H1 (cell line): ENCODE measurements at regions not wholly inside any gene's neighbourhood (a gene's known extent, or its start where the extent isn't known, plus 50 kb on each side); places are given as distances from the start of the nearest gene placed in this dataset.

Experiments used
- CTCF ChIA-PET: fragments of 300-600 bp; sonication (Branson Sonifier 250); formaldehyde crosslinking; loops from one replicate; lab custom pipeline; 2021; ENCODE audit not compliant: partially characterized antibody; lab: Charles Lee
- POLR2A ChIA-PET: fragments of 300-600 bp; sonication (Branson Sonifier 250); formaldehyde crosslinking; loops from one replicate; lab custom pipeline; 2021; ENCODE audit warnings: inconsistent platforms; ENCODE audit not compliant: partially characterized antibody; lab: Charles Lee
- DNase-seq, 2 experiments: peaks; one replicate each; pipeline versions ENCODE4 v3.0.0 to v3.0.0-alpha.2; 2010 to 2022; ENCODE audit warnings: low spot score in 2 of 2, low read depth in 1 of 2, mixed read lengths in 1 of 2
- FAIRE-seq: peaks from 2 replicates; lab custom pipeline; 2011; peaks lifted over from hg19 to GRCh38; lab: Jason Lieb, UNC
- H2AFZ ChIP-seq: 2 replicates; pipeline ENCODE4 v1.8.1; 2012; ENCODE audit warnings: low read length, inconsistent platforms
- H2AK5ac ChIP-seq: 2 replicates; pipeline ENCODE4 v1.6.1; 2013; ENCODE audit warnings: low read depth, low read length
- H2BK120ac ChIP-seq: replicated peaks from 2 replicates; pipeline ENCODE3; 2013; ENCODE audit warnings: low read depth, low read length, inconsistent platforms
- H2BK12ac ChIP-seq: 2 replicates; pipeline ENCODE4 v1.6.1; 2013; ENCODE audit warnings: low read depth, low read length
- H2BK15ac ChIP-seq: 2 replicates; pipeline ENCODE4 v1.6.1; 2013; ENCODE audit warnings: low read length
- H2BK20ac ChIP-seq: 2 replicates; pipeline ENCODE4 v1.6.1; 2013; ENCODE audit warnings: low read length
- H2BK5ac ChIP-seq: 2 replicates; pipeline ENCODE4 v1.6.1; 2013; ENCODE audit warnings: low read depth, low read length
- H3K14ac ChIP-seq: 2 replicates; pipeline ENCODE4 v1.6.1; 2013; ENCODE audit warnings: inconsistent platforms; ENCODE audit not compliant: insufficient read length
- H3K18ac ChIP-seq: 2 replicates; pipeline ENCODE4 v1.6.1; 2013; ENCODE audit warnings: low read length; ENCODE audit errors: extremely low read depth
- H3K23ac ChIP-seq: 2 replicates; pipeline ENCODE4 v1.6.1; 2013; ENCODE audit warnings: inconsistent platforms; ENCODE audit not compliant: insufficient read length
- H3K23me2 ChIP-seq: 2 replicates; pipeline ENCODE4 v1.6.1; 2013; ENCODE audit warnings: low read depth, low read length
- H3K27ac ChIP-seq: 2 replicates; pipeline ENCODE4 v1.6.1; 2011; ENCODE audit warnings: low read depth, low read length, inconsistent platforms
- H3K27me3 ChIP-seq, 4 experiments: replicated peaks in 1 of 4; 1 replicate in 1 of 4; 2 replicates in 3 of 4; pipeline versions ENCODE4 v1.6.1 to v1.8.1; 2011 to 2013; ENCODE audit warnings: low read length in 3 of 4, mild to moderate bottlenecking in 3 of 4, inconsistent platforms in 2 of 4, mixed read lengths in 2 of 4, moderate library complexity in 1 of 4; ENCODE audit not compliant: control insufficient read depth in 3 of 4, insufficient read depth in 3 of 4; ENCODE audit errors: extremely low read depth in 1 of 4
- H3K36me3 ChIP-seq, 4 experiments: 2 replicates each; pipeline versions ENCODE4 v1.6.1 to v1.8.1; 2011 to 2013; ENCODE audit warnings: mild to moderate bottlenecking in 4 of 4, low read length in 3 of 4, moderate library complexity in 2 of 4, control low read depth in 1 of 4, inconsistent platforms in 1 of 4; ENCODE audit not compliant: insufficient read depth in 4 of 4, control insufficient read depth in 2 of 4
- H3K4ac ChIP-seq: replicated peaks from 2 replicates; pipeline ENCODE3; 2013; ENCODE audit warnings: low read length, low read depth, mixed read lengths, inconsistent platforms; ENCODE audit not compliant: insufficient read length
- H3K4me1 ChIP-seq, 4 experiments: replicated peaks in 1 of 4; 1 replicate in 1 of 4; 2 replicates in 3 of 4; pipeline versions ENCODE4 v1.6.1 to v1.8.1; 2011 to 2013; ENCODE audit warnings: low read length in 3 of 4, inconsistent platforms in 2 of 4, mixed read lengths in 1 of 4; ENCODE audit not compliant: insufficient read depth in 4 of 4, control insufficient read depth in 3 of 4
- H3K4me2 ChIP-seq, 2 experiments: 2 replicates each; pipeline versions ENCODE4 v1.6.1 to v1.8.1; 2011 to 2013; ENCODE audit warnings: low read depth in 2 of 2, low read length in 2 of 2, control low read depth in 1 of 2, inconsistent platforms in 1 of 2, mild to moderate bottlenecking in 1 of 2; ENCODE audit not compliant: insufficient read depth in 1 of 2
- H3K4me3 ChIP-seq, 4 experiments: fragments of 200-600, 300-600 bp in 1 of 4; sonication (generic), shearing (Covaris generic), sonication (Bioruptor Twin) in 1 of 4; 2 replicates each; pipeline versions ENCODE4 v1.5.1 to v1.8.1; 2011 to 2016; ENCODE audit warnings: low read length in 4 of 4, low read depth in 3 of 4, control low read depth in 2 of 4, inconsistent platforms in 2 of 4, mild to moderate bottlenecking in 2 of 4, mixed read lengths in 1 of 4, moderate library complexity in 1 of 4; ENCODE audit not compliant: insufficient read depth in 2 of 4; ENCODE audit errors: extremely low read depth in 1 of 4
- H3K56ac ChIP-seq: replicated peaks from 2 replicates; pipeline ENCODE3; 2013; ENCODE audit warnings: low read depth, mild to moderate bottlenecking, mixed read lengths, low read length, inconsistent platforms; ENCODE audit not compliant: insufficient read length
- H3K79me1 ChIP-seq: 2 replicates; pipeline ENCODE4 v1.6.1; 2013; ENCODE audit warnings: low read depth, low read length, control low read depth
- H3K79me2 ChIP-seq, 2 experiments: 2 replicates each; pipeline versions ENCODE4 v1.6.1 to v1.8.1; 2012 to 2013; ENCODE audit warnings: low read length in 2 of 2, mild to moderate bottlenecking in 2 of 2, inconsistent platforms in 1 of 2; ENCODE audit not compliant: insufficient read depth in 2 of 2, control insufficient read depth in 1 of 2
- H3K9ac ChIP-seq, 4 experiments: replicated peaks in 1 of 4; 1 replicate in 1 of 4; 2 replicates in 3 of 4; pipeline versions ENCODE4 v1.6.1 to v1.8.1; 2011 to 2013; ENCODE audit warnings: low read depth in 3 of 4, low read length in 3 of 4, control low read depth in 2 of 4, mild to moderate bottlenecking in 2 of 4, moderate library complexity in 2 of 4, inconsistent platforms in 1 of 4; ENCODE audit errors: extremely low read depth in 1 of 4
- H3K9me3 ChIP-seq, 2 experiments: 2 replicates each; pipeline versions ENCODE4 v1.6.1 to v1.8.1; 2012 to 2013; ENCODE audit warnings: mild to moderate bottlenecking in 2 of 2, moderate library complexity in 2 of 2, control low read depth in 1 of 2, inconsistent platforms in 1 of 2, low read depth in 1 of 2, low read length in 1 of 2, mixed read lengths in 1 of 2; ENCODE audit not compliant: insufficient read depth in 2 of 2
- H4K20me1 ChIP-seq, 2 experiments: replicated peaks in 1 of 2; 2 replicates each; pipeline versions ENCODE3 to v1.8.1; 2011 to 2013; ENCODE audit warnings: inconsistent platforms in 2 of 2, low read length in 2 of 2, mild to moderate bottlenecking in 1 of 2; ENCODE audit not compliant: insufficient read depth in 2 of 2, control insufficient read depth in 1 of 2
- H4K5ac ChIP-seq: 2 replicates; pipeline ENCODE4 v1.6.1; 2013; ENCODE audit warnings: low read length, low read depth, mixed read lengths, inconsistent platforms; ENCODE audit not compliant: insufficient read length
- H4K8ac ChIP-seq: 2 replicates; pipeline ENCODE4 v1.8.0; 2013; ENCODE audit warnings: mild to moderate bottlenecking, moderate library complexity, low read length, inconsistent platforms; ENCODE audit not compliant: insufficient read depth; ENCODE audit errors: extremely low read depth
- H4K91ac ChIP-seq: replicated peaks from 2 replicates; pipeline ENCODE3; 2013; ENCODE audit warnings: low read length, mixed read lengths, inconsistent platforms; ENCODE audit not compliant: insufficient read length
- BRCA1 ChIP-seq: IDR thresholded peaks from 2 replicates; pipeline ENCODE4 v1.6.1; 2012; ENCODE audit warnings: low read depth, low read length, improper control_type of control experiment
- CEBPB ChIP-seq: IDR thresholded peaks from 2 replicates; pipeline ENCODE4 v1.6.1; 2012; ENCODE audit warnings: low read depth, low read length
- EGR1 ChIP-seq: IDR thresholded peaks from 2 replicates; pipeline ENCODE4 v1.6.1; 2011; ENCODE audit warnings: low read depth, low read length, borderline replicate concordance
- GTF2F1 ChIP-seq: IDR thresholded peaks from 2 replicates; pipeline ENCODE4 v1.6.1; 2012; ENCODE audit warnings: low read depth, low read length, improper control_type of control experiment, borderline replicate concordance
- HDAC2 ChIP-seq, 2 experiments: fragments of 300-600 bp in 1 of 2; sonication (generic) in 1 of 2; IDR thresholded peaks; 2 replicates each; pipeline ENCODE4 v1.6.1; 2011 to 2012; ENCODE audit warnings: low read depth in 2 of 2, low read length in 2 of 2, mild to moderate bottlenecking in 2 of 2, moderate library complexity in 2 of 2, borderline replicate concordance in 1 of 2, inconsistent platforms in 1 of 2
- KDM1A ChIP-seq: fragments of 200-600, 300-600 bp; sonication (generic); IDR thresholded peaks from 2 replicates; pipeline ENCODE4 v1.7.1; 2016; ENCODE audit warnings: mild to moderate bottlenecking, low read length, borderline replicate concordance
- KDM5A ChIP-seq: fragments of 200-600 bp; IDR thresholded peaks from 2 replicates; pipeline ENCODE4 v1.7.1; 2012; ENCODE audit warnings: mild to moderate bottlenecking, low read length, inconsistent platforms, mixed read lengths
- MAX ChIP-seq: IDR thresholded peaks from 2 replicates; pipeline ENCODE4 v1.6.1; 2012; ENCODE audit warnings: inconsistent platforms
- SIRT6 ChIP-seq: IDR thresholded peaks from one replicate; pipeline ENCODE4 v1.7.1; 2012; ENCODE audit warnings: low read length, inconsistent platforms
- SUZ12 ChIP-seq: fragments of 200-600 bp; sonication (generic); IDR thresholded peaks from 2 replicates; pipeline ENCODE4 v1.6.1; 2012; ENCODE audit warnings: mild to moderate bottlenecking, inconsistent platforms, low read length, moderate library complexity, mixed read lengths
- TEAD4 ChIP-seq: IDR thresholded peaks from 2 replicates; pipeline ENCODE4 v1.6.1; 2012; ENCODE audit warnings: low read depth, low read length, inconsistent platforms, mixed read lengths
- USF2 ChIP-seq: IDR thresholded peaks from 2 replicates; pipeline ENCODE4 v1.6.1; 2011; ENCODE audit warnings: low read length, improper control_type of control experiment
- YY1 ChIP-seq: IDR thresholded peaks from 2 replicates; pipeline ENCODE4 v1.6.1; 2011; ENCODE audit warnings: low read depth, mild to moderate bottlenecking, low read length
- WGBS, 2 experiments: shearing (Covaris generic) in 1 of 2; methylation state at CpG; one replicate each; pipeline versions ENCODE4 v1.1.6 to v1.1.7; 2013 to 2015; ENCODE audit warnings: low lambda C conversion rate in 2 of 2, mixed read lengths in 2 of 2, inconsistent platforms in 1 of 2, low coverage in 1 of 2, missing lambda C conversion rate in 1 of 2; ENCODE audit not compliant: insufficient replicate concordance in 2 of 2, insufficient coverage in 1 of 2, insufficient read length in 1 of 2; ENCODE audit errors: extremely low coverage in 1 of 2, missing lambda C conversion rate in 1 of 2; 5-methylcytosine and 5-hydroxymethylcytosine counted together

GRCh38 chr14:86613786-86614185, 1083.8 kb downstream of the FLRT2 start:
- DNase-seq (no peak), FAIRE-seq (no peak)
- no peak overlapping the region for H2AK5ac ChIP-seq
- no peaks in the 10 kb centered on the region for H3K79me2 ChIP-seq
- no peak overlapping the region for H3K4ac ChIP-seq
- TF ChIP-seq CEBPB (no peak), HDAC2 (IDR thresholded peaks at IDR 0.05; ENCODE audit: borderline replicate concordance in 1 of 2, low read depth in 2 of 2, low read length in 2 of 2) (no peak), YY1 (no peak), SUZ12 (no peak), EGR1 (no peak), USF2 (no peak), MAX (no peak), TEAD4 (no peak), KDM1A (no peak), KDM5A (no peak), GTF2F1 (no peak), BRCA1 (no peak), SIRT6 (no peak)
- WGBS, 2 experiments, result 89% methylated on average over 1 of the region's 1 CpG; no CpG with 5 or more reads in 1 of the 2 experiments
- no peak overlapping the region for H3K27ac ChIP-seq
- H3K4me3 ChIP-seq, result no peak overlapping the region
- H3K56ac ChIP-seq, result no peak overlapping the region
- no peak overlapping the region for H3K9ac ChIP-seq
- H3K36me3 ChIP-seq, result no peaks in the 10 kb centered on the region
- H3K23ac ChIP-seq, result no peak overlapping the region
- H3K4me1 ChIP-seq, result no peaks in the 10 kb centered on the region
- no peak overlapping the region for H4K5ac ChIP-seq
- H4K91ac ChIP-seq, result no peak overlapping the region
- POLR2A ChIA-PET, result no interaction called here
- H2BK20ac ChIP-seq, result no peak overlapping the region
- H3K14ac ChIP-seq, result no peak overlapping the region
- no peak overlapping the region for H2BK12ac ChIP-seq
- H2BK120ac ChIP-seq, result no peak overlapping the region
- no peak overlapping the region for H3K4me2 ChIP-seq
- no peaks in the 10 kb centered on the region for H3K79me1 ChIP-seq
- no peaks in the 10 kb centered on the region for H3K27me3 ChIP-seq
- H2AFZ ChIP-seq, result no peak overlapping the region
- no peak overlapping the region for H4K8ac ChIP-seq
- H3K18ac ChIP-seq, result no peak overlapping the region
- CTCF ChIA-PET, result no interaction called here
- H2BK5ac ChIP-seq, result no peak overlapping the region
- H3K9me3 ChIP-seq, result no peaks in the 10 kb centered on the region
- no peaks in the 10 kb centered on the region for H4K20me1 ChIP-seq
- H3K23me2 ChIP-seq, result no peaks in the 10 kb centered on the region
- no peak overlapping the region for H2BK15ac ChIP-seq
